ENCODE measurements at regions not wholly inside any gene's neighbourhood (a gene's known extent, or its start where the extent isn't known, plus 50 kb on each side); places are given as distances from the start of the nearest gene placed in this dataset.

DNA sequence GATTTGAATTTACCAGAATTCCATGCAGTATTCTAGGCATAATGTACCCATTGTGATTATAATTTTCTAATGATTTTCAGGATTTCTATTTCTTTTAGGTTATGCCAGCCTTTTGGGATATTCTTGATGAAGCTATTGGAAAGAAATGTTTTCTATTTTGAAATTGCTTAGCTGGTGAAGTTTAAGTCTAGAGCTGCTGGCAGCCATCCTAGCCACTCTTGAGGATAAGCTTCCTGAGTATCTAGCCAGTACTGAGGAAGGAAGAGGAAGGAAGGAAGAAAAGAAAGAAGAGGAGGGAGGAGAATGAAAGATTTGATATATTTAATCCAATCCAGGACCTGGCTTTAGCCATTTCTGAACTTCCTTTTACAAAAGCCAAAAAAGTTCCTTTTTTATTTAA is 142.1 kb upstream of the DAB2 start:
- H3K27ac ChIP-seq (ENCODE audit: low read depth, low read length, poor library complexity, severe bottlenecking): no peak overlapping the region
- TF ChIP-seq EZH2 (IDR thresholded peaks at IDR 0.05; ENCODE audit: borderline replicate concordance, low read length): no peak
- TF ChIP-seq, protein P1, sequence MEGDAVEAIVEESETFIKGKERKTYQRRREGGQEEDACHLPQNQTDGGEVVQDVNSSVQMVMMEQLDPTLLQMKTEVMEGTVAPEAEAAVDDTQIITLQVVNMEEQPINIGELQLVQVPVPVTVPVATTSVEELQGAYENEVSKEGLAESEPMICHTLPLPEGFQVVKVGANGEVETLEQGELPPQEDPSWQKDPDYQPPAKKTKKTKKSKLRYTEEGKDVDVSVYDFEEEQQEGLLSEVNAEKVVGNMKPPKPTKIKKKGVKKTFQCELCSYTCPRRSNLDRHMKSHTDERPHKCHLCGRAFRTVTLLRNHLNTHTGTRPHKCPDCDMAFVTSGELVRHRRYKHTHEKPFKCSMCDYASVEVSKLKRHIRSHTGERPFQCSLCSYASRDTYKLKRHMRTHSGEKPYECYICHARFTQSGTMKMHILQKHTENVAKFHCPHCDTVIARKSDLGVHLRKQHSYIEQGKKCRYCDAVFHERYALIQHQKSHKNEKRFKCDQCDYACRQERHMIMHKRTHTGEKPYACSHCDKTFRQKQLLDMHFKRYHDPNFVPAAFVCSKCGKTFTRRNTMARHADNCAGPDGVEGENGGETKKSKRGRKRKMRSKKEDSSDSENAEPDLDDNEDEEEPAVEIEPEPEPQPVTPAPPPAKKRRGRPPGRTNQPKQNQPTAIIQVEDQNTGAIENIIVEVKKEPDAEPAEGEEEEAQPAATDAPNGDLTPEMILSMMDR (IDR thresholded peaks at IDR 0.05; ENCODE audit: low read length): no peak
- H3K4me1 ChIP-seq (ENCODE audit: insufficient read depth, low read length, severe bottlenecking): no peaks in the 10 kb centered on the region

DNA sequence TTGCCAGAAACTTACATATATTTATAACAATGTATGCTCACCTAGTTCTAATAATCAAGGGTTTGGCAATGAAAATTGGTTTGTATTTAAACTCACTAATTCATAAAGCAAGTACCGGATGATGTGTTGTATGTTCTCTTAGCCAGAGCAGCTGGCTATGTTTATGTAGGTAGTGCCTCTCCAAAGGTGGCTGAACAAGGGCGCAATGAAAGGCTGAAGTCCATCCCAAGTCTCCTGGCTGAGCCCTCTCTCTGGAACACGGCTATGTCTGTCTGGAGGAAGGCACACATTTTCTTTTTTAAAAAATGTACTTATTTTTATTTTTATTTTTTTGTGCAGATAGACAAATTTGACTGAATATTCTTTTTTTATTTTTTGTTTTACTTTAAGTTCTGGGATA is 141.2 kb upstream of the DAB2 start:
- Histone ChIP-seq H3K36me3 (ENCODE audit: insufficient read depth, low read length) (no peaks in the 10 kb centered on the region), H3K9me3 (ENCODE audit: low read length) (no peaks in the 10 kb centered on the region), H3K27me3 (ENCODE audit: insufficient read depth, low read length) (no peaks in the 10 kb centered on the region), H3K9ac (ENCODE audit: low read length) (no peak overlapping the region), H3K27ac (ENCODE audit: low read depth, low read length, poor library complexity, severe bottlenecking) (no peak overlapping the region), H3K4me1 (ENCODE audit: insufficient read depth, low read length, severe bottlenecking) (no peaks in the 10 kb centered on the region), H3K9me2 (ENCODE audit: low read depth, low read length) (no peaks in the 10 kb centered on the region), H3F3A (ENCODE audit: insufficient read depth, low read length) (no peaks in the 10 kb centered on the region), H3K4me3 (ENCODE audit: low read depth, low read length, poor library complexity, severe bottlenecking) (no peak overlapping the region), H2AFZ (ENCODE audit: low read length) (no peak overlapping the region), H3K79me2 (ENCODE audit: insufficient read depth, low read length) (no peaks in the 10 kb centered on the region), H3K4me2 (ENCODE audit: low read length) (no peak overlapping the region), H4K20me1 (ENCODE audit: insufficient read depth, low read length) (no peaks in the 10 kb centered on the region)
- TF ChIP-seq, protein P1 (IDR thresholded peaks at IDR 0.05; ENCODE audit: low read length): no peak
- TF ChIP-seq EZH2 (IDR thresholded peaks at IDR 0.05; ENCODE audit: borderline replicate concordance, low read length): no peak

More for the DNA sequence above, 142.1 kb upstream of the DAB2 start:
- no peaks in the 10 kb centered on the region for H3K79me2 ChIP-seq (ENCODE audit: insufficient read depth, low read length)
- H3K27me3 ChIP-seq (ENCODE audit: insufficient read depth, low read length): no peaks in the 10 kb centered on the region
- no peaks in the 10 kb centered on the region for H3K9me2 ChIP-seq (ENCODE audit: low read depth, low read length)
- no peak overlapping the region for H2AFZ ChIP-seq (ENCODE audit: low read length)
- H3K9me3 ChIP-seq (ENCODE audit: low read length): no peaks in the 10 kb centered on the region
- H4K20me1 ChIP-seq (ENCODE audit: insufficient read depth, low read length): no peaks in the 10 kb centered on the region
- H3F3A ChIP-seq (ENCODE audit: insufficient read depth, low read length): no peaks in the 10 kb centered on the region
- H3K4me2 ChIP-seq (ENCODE audit: low read length): no peak overlapping the region
- H3K36me3 ChIP-seq (ENCODE audit: insufficient read depth, low read length): no peaks in the 10 kb centered on the region
- no peak overlapping the region for H3K9ac ChIP-seq (ENCODE audit: low read length)
- no peak overlapping the region for H3K4me3 ChIP-seq (ENCODE audit: low read depth, low read length, poor library complexity, severe bottlenecking)

DNA sequence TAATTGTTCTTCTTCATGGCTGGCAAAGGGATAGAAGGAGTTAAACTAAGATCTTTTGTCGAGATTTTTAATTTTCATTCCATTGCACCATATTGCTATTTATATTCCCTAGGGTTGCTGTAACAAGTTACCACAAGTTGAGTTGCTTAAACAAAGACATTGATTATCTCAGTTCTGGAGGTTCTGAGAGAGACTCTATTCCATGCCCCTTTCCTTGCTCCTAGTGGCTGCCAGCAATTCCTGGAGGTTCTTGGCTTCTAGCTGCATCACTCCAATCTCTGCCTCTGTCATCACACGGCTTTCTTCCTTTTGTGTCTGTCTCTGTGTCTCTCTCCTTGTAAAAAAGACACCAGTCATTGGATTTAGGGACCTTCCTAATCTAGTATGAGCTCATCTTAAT is 136.6 kb upstream of the DAB2 start:
- Histone ChIP-seq H3K27ac (ENCODE audit: low read depth, low read length, poor library complexity, severe bottlenecking) (no peak overlapping the region), H3K9ac (ENCODE audit: low read length) (no peak overlapping the region), H3K4me1 (ENCODE audit: insufficient read depth, low read length, severe bottlenecking) (no peaks in the 10 kb centered on the region), H3K9me2 (ENCODE audit: low read depth, low read length) (no peaks in the 10 kb centered on the region), H3K36me3 (ENCODE audit: insufficient read depth, low read length) (no peaks in the 10 kb centered on the region), H3F3A (ENCODE audit: insufficient read depth, low read length) (no peaks in the 10 kb centered on the region), H2AFZ (ENCODE audit: low read length) (no peak overlapping the region), H3K79me2 (ENCODE audit: insufficient read depth, low read length) (no peaks in the 10 kb centered on the region), H3K27me3 (ENCODE audit: insufficient read depth, low read length) (no peaks in the 10 kb centered on the region), H4K20me1 (ENCODE audit: insufficient read depth, low read length) (no peaks in the 10 kb centered on the region), H3K4me2 (ENCODE audit: low read length) (no peak overlapping the region), H3K9me3 (ENCODE audit: low read length) (no peaks in the 10 kb centered on the region), H3K4me3 (ENCODE audit: low read depth, low read length, poor library complexity, severe bottlenecking) (no peak overlapping the region)
- no peak for TF ChIP-seq EZH2 (IDR thresholded peaks at IDR 0.05; ENCODE audit: borderline replicate concordance, low read length)
- TF ChIP-seq, protein P1 (IDR thresholded peaks at IDR 0.05; ENCODE audit: low read length): no peak
